B cell (primary cell): ENCODE measurements at regions not wholly inside any gene's neighbourhood (a gene's known extent, or its start where the extent isn't known, plus 50 kb on each side); places are given as distances from the start of the nearest gene placed in this dataset.

Source experiments
- ATAC-seq: fragments of 200-7000 bp; cut with Tn5 transposase; one replicate; pipeline ENCODE4 v1.10.0; 2021; ENCODE audit warnings: low read depth, mild to moderate bottlenecking, moderate number of reproducible peaks, moderate library complexity
- CTCF ChIA-PET: fragments of 350-600 bp; sonication (Branson Sonifier 250); formaldehyde crosslinking; loops from one replicate; lab custom pipeline; 2021; ENCODE audit warnings: antibody characterized with exemption, inconsistent platforms; lab: Charles Lee
- POLR2A ChIA-PET: fragments of 350-600 bp; sonication (Branson Sonifier 250); formaldehyde crosslinking; loops from one replicate; lab custom pipeline; 2021; ENCODE audit warnings: antibody characterized with exemption; lab: Charles Lee
- DNase-seq: peaks from one replicate; pipeline ENCODE4 v3.0.0; 2013
- H2AFZ ChIP-seq: 2 replicates; pipeline ENCODE4 v1.6.1; 2012; ENCODE audit warnings: mild to moderate bottlenecking, low read depth, low read length; ENCODE audit not compliant: insufficient read depth, poor library complexity, severe bottlenecking
- H3K27ac ChIP-seq, 2 donors: 1 replicate in 1 of 2; 2 replicates in 1 of 2; pipeline ENCODE4 v1.5.1; 2012 to 2013; ENCODE audit warnings: low read length in 2 of 2, mild to moderate bottlenecking in 2 of 2, moderate library complexity in 1 of 2
- H3K27me3 ChIP-seq, 4 experiments: fragments of 200-600 bp in 1 of 4; sonication (generic) in 1 of 4; replicated peaks in 1 of 4; 1 replicate in 2 of 4; 2 replicates in 2 of 4; pipeline versions ENCODE4 v1.6.1 to v1.7.0; 2013 to 2016; ENCODE audit warnings: low read length in 3 of 4, mild to moderate bottlenecking in 2 of 4, mixed read lengths in 1 of 4, moderate library complexity in 1 of 4; ENCODE audit not compliant: insufficient read depth in 4 of 4, control insufficient read depth in 3 of 4; ENCODE audit errors: control extremely low read depth in 1 of 4
- H3K36me3 ChIP-seq, 2 experiments: replicated peaks in 1 of 2; 1 replicate in 1 of 2; 2 replicates in 1 of 2; pipeline versions ENCODE4 v1.6.1 to v1.7.1; 2013; ENCODE audit warnings: low read length in 1 of 2; ENCODE audit not compliant: insufficient read depth in 2 of 2, control insufficient read depth in 1 of 2; ENCODE audit errors: control extremely low read depth in 1 of 2, extremely low read depth in 1 of 2
- H3K4me1 ChIP-seq, 2 donors: fragments of 200-600 bp in 1 of 2; sonication (generic) in 1 of 2; 1 replicate in 1 of 2; 2 replicates in 1 of 2; pipeline versions ENCODE4 v1.5.1 to v1.6.1; 2013 to 2017; ENCODE audit warnings: low read length in 2 of 2; ENCODE audit not compliant: control insufficient read depth in 2 of 2, insufficient read depth in 2 of 2
- H3K4me2 ChIP-seq: replicated peaks from 2 replicates; pipeline ENCODE3; 2012; ENCODE audit warnings: mild to moderate bottlenecking, low read depth, low read length; ENCODE audit not compliant: poor library complexity, severe bottlenecking
- H3K4me3 ChIP-seq, 5 experiments: fragments of 200-600 bp in 1 of 5; sonication (generic) in 1 of 5; 1 replicate in 3 of 5; 2 replicates in 2 of 5; pipeline versions ENCODE4 v1.5.1 to v1.7.0; 2011 to 2016; ENCODE audit warnings: low read length in 4 of 5, mild to moderate bottlenecking in 4 of 5, low read depth in 2 of 5, control low read depth in 1 of 5, moderate library complexity in 1 of 5; ENCODE audit not compliant: insufficient read depth in 1 of 5; ENCODE audit errors: control extremely low read depth in 1 of 5, extremely low read depth in 1 of 5
- H3K79me2 ChIP-seq: fragments of 200-600 bp; sonication (generic); one replicate; pipeline ENCODE4 v1.6.0; 2016; ENCODE audit warnings: low read length; ENCODE audit not compliant: control insufficient read depth, insufficient read depth
- H3K9ac ChIP-seq: fragments of 200-600 bp; sonication (generic); 2 replicates; pipeline ENCODE4 v1.6.1; 2017; ENCODE audit warnings: mild to moderate bottlenecking, low read length, moderate library complexity
- H3K9me3 ChIP-seq, 3 donors: one replicate each; pipeline versions ENCODE4 v1.6.1 to v1.7.1; 2013; ENCODE audit warnings: low read length in 2 of 3; ENCODE audit not compliant: control insufficient read depth in 2 of 3, insufficient read depth in 1 of 3; ENCODE audit errors: control extremely low read depth in 1 of 3
- H4K20me1 ChIP-seq: 2 replicates; pipeline ENCODE4 v1.6.0; 2012; ENCODE audit warnings: mild to moderate bottlenecking, low read length; ENCODE audit not compliant: insufficient read depth, control insufficient read depth, poor library complexity, severe bottlenecking
- H3K27ac Mint-ChIP-seq: one replicate; pipeline ENCODE4 v1.8.0; 2021; ENCODE audit warnings: mixed read lengths
- H3K27me3 Mint-ChIP-seq: one replicate; pipeline ENCODE4 v1.8.0; 2021; ENCODE audit warnings: mixed read lengths
- H3K4me1 Mint-ChIP-seq: one replicate; pipeline ENCODE4 v1.8.0; 2021; ENCODE audit warnings: mixed read lengths
- H3K4me3 Mint-ChIP-seq: one replicate; pipeline ENCODE4 v1.8.0; 2021; ENCODE audit warnings: mixed read lengths
- H3K9me3 Mint-ChIP-seq: one replicate; pipeline ENCODE4 v1.8.0; 2022; ENCODE audit warnings: mixed read lengths; ENCODE audit not compliant: insufficient read depth
- EZH2 ChIP-seq: IDR thresholded peaks from 2 replicates; pipeline ENCODE4 v1.6.1; 2012; ENCODE audit warnings: borderline replicate concordance, low read depth, mild to moderate bottlenecking, moderate library complexity, low read length; ENCODE audit not compliant: insufficient read depth, poor library complexity, severe bottlenecking
- WGBS: methylation state at CpG from one replicate; pipeline ENCODE4 v1.1.5; 2013; ENCODE audit warnings: missing lambda C conversion rate; ENCODE audit not compliant: insufficient coverage; 5-methylcytosine and 5-hydroxymethylcytosine counted together
- intact Hi-C: fragments of 100-400 bp; cut with micrococcal nuclease; formaldehyde crosslinking; loops from one replicate; pipeline ENCODE4 v1.10.0; 2022
- TF ChIP-seq, protein P1 (sequence below): fragments of 200-600 bp; IDR thresholded peaks from one replicate; pipeline ENCODE4 v1.8.0; 2022; ENCODE audit warnings: antibody characterized with exemption, mild to moderate bottlenecking

- Mint-ChIP-seq H3K27ac (no peak overlapping the region), H3K4me1 (no peaks in the 10 kb centered on the region), H3K27me3 (no peaks in the 10 kb centered on the region), H3K4me3 (no peak overlapping the region), H3K9me3 (peaks cover 2% of the 10 kb centered on the region)
- Histone ChIP-seq H3K4me1 (no peaks in the 10 kb centered on the region), H3K4me3 (no peak overlapping the region), H4K20me1 (no peaks in the 10 kb centered on the region), H3K36me3 (no peaks in the 10 kb centered on the region), H3K79me2 (no peaks in the 10 kb centered on the region), H3K9me3 (no peaks in the 10 kb centered on the region), H3K27ac (no peak overlapping the region), H2AFZ (no peak overlapping the region), H3K27me3 (no peaks in the 10 kb centered on the region), H3K4me2 (no peak overlapping the region), H3K9ac (no peak overlapping the region)
- intact Hi-C loops: no loop called here
- WGBS: 77% methylated on average over 11 of the region's 14 CpGs
- DNase-seq (no peak), ATAC-seq (no peak)
- ChIA-PET CTCF (no interaction called here), POLR2A (no interaction called here)
- TF ChIP-seq EZH2: no peak
- TF ChIP-seq, protein P1, sequence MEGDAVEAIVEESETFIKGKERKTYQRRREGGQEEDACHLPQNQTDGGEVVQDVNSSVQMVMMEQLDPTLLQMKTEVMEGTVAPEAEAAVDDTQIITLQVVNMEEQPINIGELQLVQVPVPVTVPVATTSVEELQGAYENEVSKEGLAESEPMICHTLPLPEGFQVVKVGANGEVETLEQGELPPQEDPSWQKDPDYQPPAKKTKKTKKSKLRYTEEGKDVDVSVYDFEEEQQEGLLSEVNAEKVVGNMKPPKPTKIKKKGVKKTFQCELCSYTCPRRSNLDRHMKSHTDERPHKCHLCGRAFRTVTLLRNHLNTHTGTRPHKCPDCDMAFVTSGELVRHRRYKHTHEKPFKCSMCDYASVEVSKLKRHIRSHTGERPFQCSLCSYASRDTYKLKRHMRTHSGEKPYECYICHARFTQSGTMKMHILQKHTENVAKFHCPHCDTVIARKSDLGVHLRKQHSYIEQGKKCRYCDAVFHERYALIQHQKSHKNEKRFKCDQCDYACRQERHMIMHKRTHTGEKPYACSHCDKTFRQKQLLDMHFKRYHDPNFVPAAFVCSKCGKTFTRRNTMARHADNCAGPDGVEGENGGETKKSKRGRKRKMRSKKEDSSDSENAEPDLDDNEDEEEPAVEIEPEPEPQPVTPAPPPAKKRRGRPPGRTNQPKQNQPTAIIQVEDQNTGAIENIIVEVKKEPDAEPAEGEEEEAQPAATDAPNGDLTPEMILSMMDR: no peak
These were observed 140.1 kb upstream of the BTBD3 start for GRCh38 chr20:11777387-11778205.

- ATAC-seq (no peak), DNase-seq (no peak)
- Mint-ChIP-seq H3K27me3 (no peaks in the 10 kb centered on the region), H3K9me3 (no peaks in the 10 kb centered on the region), H3K4me1 (no peaks in the 10 kb centered on the region), H3K4me3 (no peak overlapping the region), H3K27ac (no peak overlapping the region)
- Histone ChIP-seq H3K4me2 (no peak overlapping the region), H3K4me1 (no peaks in the 10 kb centered on the region), H3K36me3 (no peaks in the 10 kb centered on the region), H3K9me3 (no peaks in the 10 kb centered on the region), H2AFZ (no peak overlapping the region), H3K27ac (no peak overlapping the region), H3K27me3 (no peaks in the 10 kb centered on the region), H4K20me1 (no peaks in the 10 kb centered on the region), H3K79me2 (no peaks in the 10 kb centered on the region), H3K9ac (no peak overlapping the region), H3K4me3 (no peak overlapping the region)
- ChIA-PET CTCF (no interaction called here), POLR2A (no interaction called here)
- intact Hi-C loops: no loop called here
- WGBS: no CpG with 5 or more reads among the region's 5 CpGs
- TF ChIP-seq EZH2: no peak
- TF ChIP-seq, protein P1: no peak
These were observed 139.5 kb upstream of the BTBD3 start for GRCh38 chr20:11778206-11778570.
